Uterus (tissue), 2 donors: ENCODE measurements at regions not wholly inside any gene's neighbourhood (a gene's known extent, or its start where the extent isn't known, plus 50 kb on each side); places are given as distances from the start of the nearest gene placed in this dataset.

ENCODE experiments used
- POLR2A ChIP-seq, 2 donors: fragments of 450-650 bp; IDR thresholded peaks; one replicate each; pipeline ENCODE4 v1.6.1; 2016; ENCODE audit warnings: antibody characterized with exemption in 2 of 2, mild to moderate bottlenecking in 1 of 2, moderate library complexity in 1 of 2
- TF ChIP-seq, protein P1 (sequence below), 4 experiments: fragments of 200-600 bp in 2 of 4; fragments of 450-650 bp in 2 of 4; sonication (generic) in 2 of 4; IDR thresholded peaks; one replicate each; pipeline ENCODE4 v1.5.1; 2016 to 2019; ENCODE audit warnings: antibody characterized with exemption in 4 of 4, mild to moderate bottlenecking in 2 of 4, moderate library complexity in 1 of 4

DNA sequence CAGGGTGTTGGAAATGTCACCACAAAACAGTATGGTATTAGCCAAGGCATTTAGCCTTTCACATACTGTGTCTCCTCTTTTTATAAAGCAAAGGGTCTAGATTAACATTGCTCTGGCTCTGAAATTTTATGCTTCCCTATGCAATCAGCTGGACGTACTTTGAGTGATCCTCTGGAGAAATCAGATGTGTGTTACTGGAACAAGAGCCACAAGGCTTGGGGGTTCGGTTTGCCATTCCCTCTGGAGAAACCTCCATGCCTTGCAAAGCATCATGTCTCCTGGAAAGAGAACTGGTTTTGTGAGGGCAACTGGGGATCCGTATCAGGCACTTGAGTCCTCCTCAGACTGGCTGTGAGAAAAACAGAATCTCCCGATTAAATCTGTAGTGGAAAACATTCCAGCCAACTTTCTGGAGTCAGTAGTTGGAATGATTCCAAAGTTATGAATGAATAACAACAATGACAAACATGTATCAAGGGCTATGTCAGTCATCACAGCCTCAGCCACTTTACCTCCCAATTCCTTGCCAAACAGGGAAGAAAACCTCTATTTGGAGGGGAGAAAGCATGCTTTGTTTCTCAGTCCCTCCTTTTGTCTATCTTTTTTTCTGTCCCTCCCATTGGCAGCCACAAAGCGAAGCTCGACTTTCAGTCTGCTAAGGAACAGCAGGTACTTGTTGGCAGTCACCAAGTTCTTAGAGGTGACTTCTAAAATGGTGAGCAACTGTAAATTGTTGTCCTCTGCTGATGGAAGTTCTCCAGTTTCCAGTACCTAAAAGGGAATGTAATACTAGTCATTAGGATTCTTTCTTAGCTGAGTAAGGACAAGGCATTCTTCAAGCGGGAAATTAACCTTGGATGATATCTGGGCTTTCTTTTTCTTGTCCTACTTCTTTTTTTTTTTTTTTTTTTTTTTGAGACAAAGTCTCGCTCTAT lies 864.8 kb upstream of the AUTS2 start:
- TF ChIP-seq, protein P1, sequence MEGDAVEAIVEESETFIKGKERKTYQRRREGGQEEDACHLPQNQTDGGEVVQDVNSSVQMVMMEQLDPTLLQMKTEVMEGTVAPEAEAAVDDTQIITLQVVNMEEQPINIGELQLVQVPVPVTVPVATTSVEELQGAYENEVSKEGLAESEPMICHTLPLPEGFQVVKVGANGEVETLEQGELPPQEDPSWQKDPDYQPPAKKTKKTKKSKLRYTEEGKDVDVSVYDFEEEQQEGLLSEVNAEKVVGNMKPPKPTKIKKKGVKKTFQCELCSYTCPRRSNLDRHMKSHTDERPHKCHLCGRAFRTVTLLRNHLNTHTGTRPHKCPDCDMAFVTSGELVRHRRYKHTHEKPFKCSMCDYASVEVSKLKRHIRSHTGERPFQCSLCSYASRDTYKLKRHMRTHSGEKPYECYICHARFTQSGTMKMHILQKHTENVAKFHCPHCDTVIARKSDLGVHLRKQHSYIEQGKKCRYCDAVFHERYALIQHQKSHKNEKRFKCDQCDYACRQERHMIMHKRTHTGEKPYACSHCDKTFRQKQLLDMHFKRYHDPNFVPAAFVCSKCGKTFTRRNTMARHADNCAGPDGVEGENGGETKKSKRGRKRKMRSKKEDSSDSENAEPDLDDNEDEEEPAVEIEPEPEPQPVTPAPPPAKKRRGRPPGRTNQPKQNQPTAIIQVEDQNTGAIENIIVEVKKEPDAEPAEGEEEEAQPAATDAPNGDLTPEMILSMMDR (IDR thresholded peaks at IDR 0.05) = no peak
- no peak for TF ChIP-seq POLR2A (IDR thresholded peaks at IDR 0.05)
